Erythroblast (primary cell): ENCODE measurements at regions not wholly inside any gene's neighbourhood (a gene's known extent, or its start where the extent isn't known, plus 50 kb on each side); places are given as distances from the start of the nearest gene placed in this dataset.

Source experiments
- GATA1 ChIP-seq: IDR thresholded peaks from 2 replicates; pipeline ENCODE4 v1.6.1; 2011; ENCODE audit warnings: low read depth, mild to moderate bottlenecking, control low read depth, low read length, moderate library complexity
- POLR2A ChIP-seq: IDR thresholded peaks from 2 replicates; pipeline ENCODE4 v1.6.1; 2011; ENCODE audit warnings: mild to moderate bottlenecking, low read length

DNA sequence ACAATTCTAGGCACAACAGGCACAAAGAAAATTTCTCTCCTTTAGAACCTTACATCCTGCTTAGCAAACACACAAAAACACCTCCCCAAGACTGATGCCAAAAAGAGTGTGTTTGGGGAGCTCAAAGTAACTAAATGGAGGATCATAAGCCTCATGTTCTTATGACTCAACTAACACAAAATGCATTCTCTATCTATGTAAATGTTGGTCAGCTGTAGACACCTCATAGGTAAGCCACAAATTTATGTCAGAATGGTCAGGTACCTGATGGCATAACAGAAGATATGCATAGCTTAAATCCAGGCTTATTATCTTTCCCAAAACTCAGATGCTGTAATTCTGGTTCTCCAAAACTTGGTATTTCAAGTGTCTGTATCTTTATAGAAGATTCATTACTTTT lies 315.1 kb downstream of the C7orf25 start:
- TF ChIP-seq POLR2A: no peak
- no peak for TF ChIP-seq GATA1
